ENCODE measurements at regions not wholly inside any gene's neighbourhood (a gene's known extent, or its start where the extent isn't known, plus 50 kb on each side); places are given as distances from the start of the nearest gene placed in this dataset.
"Not testable (repeated sequence)": the region's sequence is repeated elsewhere in the genome, so short reads cannot be mapped to it uniquely, and the experiment has no call there.

GRCh38 chr6:81455641-81456040, 296.8 kb downstream of the TENT5A start:
- no peak for DNase-seq

- DNase-seq, result peak; percentile 86
Observed at GRCh38 chr6:81451787-81452186, 300.7 kb downstream of the TENT5A start.

GRCh38 chr6:81450180-81450579, 302.3 kb downstream of the TENT5A start:
- no peak for DNase-seq

GRCh38 chr6:81446509-81446908, 306.0 kb downstream of the TENT5A start:
- DNase-seq, result no peak

GRCh38 chr6:81439417-81439816, 313.1 kb downstream of the TENT5A start:
- no peak for DNase-seq

GRCh38 chr6:81436990-81437389, 315.5 kb downstream of the TENT5A start:
- no peak for DNase-seq

GRCh38 chr6:81413306-81413705, 339.2 kb downstream of the TENT5A start:
- no peak for DNase-seq

- DNase-seq, result no peak
Observed at GRCh38 chr6:81401970-81402690, 350.4 kb downstream of the TENT5A start.

- no peak for DNase-seq
Observed at GRCh38 chr6:81396916-81397315, 355.6 kb downstream of the TENT5A start.

- DNase-seq, result no peak
Observed at GRCh38 chr6:81387163-81387562, 365.3 kb downstream of the TENT5A start.

- DNase-seq, result no peak
Observed at GRCh38 chr6:81384921-81385320, 367.6 kb downstream of the TENT5A start.

GRCh38 chr6:81383472-81383871, 369.0 kb downstream of the TENT5A start:
- DNase-seq, result no peak

- DNase-seq, result no peak
Observed at GRCh38 chr6:81382852-81383251, 369.6 kb downstream of the TENT5A start.

- no peak for DNase-seq
Observed at GRCh38 chr6:81381382-81381916, 371.0 kb downstream of the TENT5A start.

GRCh38 chr6:81380718-81381338, 371.7 kb downstream of the TENT5A start:
- no peak for DNase-seq

- DNase-seq, result no peak
Observed at GRCh38 chr6:81376745-81377144, 375.7 kb downstream of the TENT5A start.

GRCh38 chr6:81373414-81373813, 379.1 kb downstream of the TENT5A start:
- no peak for DNase-seq

GRCh38 chr6:81371930-81372329, 380.6 kb downstream of the TENT5A start:
- no peak for DNase-seq

GRCh38 chr6:81366972-81367371, 385.5 kb downstream of the TENT5A start:
- no peak for DNase-seq

- DNase-seq, result no peak
Observed at GRCh38 chr6:81362246-81362645, 390.2 kb downstream of the TENT5A start.

- DNase-seq, result no peak
Observed at GRCh38 chr6:81353262-81353661, 399.2 kb downstream of the TENT5A start.

GRCh38 chr6:81344026-81344425, 408.5 kb downstream of the TENT5A start:
- not testable (repeated sequence) for DNase-seq

GRCh38 chr6:81340946-81341345, 411.5 kb downstream of the TENT5A start:
- no peak for DNase-seq

GRCh38 chr6:81331526-81331925, 421.0 kb downstream of the TENT5A start:
- DNase-seq, result no peak

GRCh38 chr6:81328700-81329099, 423.8 kb downstream of the TENT5A start:
- no peak for DNase-seq

Data from activated CD4-positive, alpha-beta T cell treated with anti-CD3 and anti-CD28 coated beads, Interleukin-10, Interleukin-2, amounts not matched to agents 100 ng/mL and 50 ng/mL, durations not matched to agents 16 hours and 8 hours (primary cell).